HepG2 (cell line): ENCODE measurements at regions not wholly inside any gene's neighbourhood (a gene's known extent, or its start where the extent isn't known, plus 50 kb on each side); places are given as distances from the start of the nearest gene placed in this dataset.

Experiments used
- ATF2 ChIP-seq: sonication (generic); formaldehyde crosslinking; IDR thresholded peaks from 2 replicates; pipeline ENCODE4 v1.4.0; 2020; ENCODE audit warnings: missing genetic modification reagents
- CTCF ChIP-seq: sonication (generic); formaldehyde crosslinking; IDR thresholded peaks from 2 replicates; pipeline ENCODE4 v1.5.0; 2020; ENCODE audit warnings: mild to moderate bottlenecking, missing genetic modification reagents, moderate library complexity
- EZH2 ChIP-seq: conservative IDR thresholded peaks from 2 replicates; pipeline ENCODE4 v1.6.1; 2012; ENCODE audit warnings: mild to moderate bottlenecking, low read depth, low read length, moderate library complexity
- GABPA ChIP-seq, 2 experiments: IDR thresholded peaks; 2 replicates each; pipeline ENCODE4 v1.6.1; 2011 to 2016; ENCODE audit warnings: low read depth in 2 of 2, low read length in 1 of 2, missing biosample characterization in 1 of 2, missing genetic modification characterization in 1 of 2
- POLR2A ChIP-seq, 2 experiments: IDR thresholded peaks; 2 replicates each; pipeline ENCODE4 v1.6.1; 2011; ENCODE audit warnings: low read depth in 2 of 2, low read length in 2 of 2, mild to moderate bottlenecking in 1 of 2, moderate library complexity in 1 of 2; ENCODE audit not compliant: insufficient read depth in 1 of 2
- POLR2AphosphoS5 ChIP-seq: IDR thresholded peaks from 2 replicates; pipeline ENCODE4 v1.6.1; 2012; ENCODE audit warnings: low read depth, low read length
- PRDM15 ChIP-seq: sonication (generic); formaldehyde crosslinking; IDR thresholded peaks from 2 replicates; pipeline ENCODE4 v1.4.0; 2020; ENCODE audit warnings: missing genetic modification reagents
- SALL2 ChIP-seq: sonication (generic); formaldehyde crosslinking; IDR thresholded peaks from 2 replicates; pipeline ENCODE4 v1.8.1; 2023; ENCODE audit warnings: mild to moderate bottlenecking, missing genetic modification reagents, inconsistent platforms
- SMC3 ChIP-seq: IDR thresholded peaks from 2 replicates; pipeline ENCODE4 v1.6.1; 2011; ENCODE audit warnings: low read length, improper control_type of control experiment
- ZFP91 ChIP-seq: sonication (generic); formaldehyde crosslinking; IDR thresholded peaks from 2 replicates; pipeline ENCODE4 v1.9.0; 2022; ENCODE audit warnings: missing genetic modification reagents, mild to moderate bottlenecking, borderline replicate concordance
- ZNF160 ChIP-seq: sonication (generic); formaldehyde crosslinking; IDR thresholded peaks from 2 replicates; pipeline ENCODE4 v1.8.0; 2022; ENCODE audit warnings: mild to moderate bottlenecking, inconsistent platforms, missing genetic modification reagents
- ZNF326 ChIP-seq: sonication (generic); formaldehyde crosslinking; IDR thresholded peaks from 2 replicates; pipeline ENCODE4 v1.4.0; 2020; ENCODE audit warnings: missing genetic modification reagents, borderline replicate concordance
- ZSCAN29 ChIP-seq: sonication (generic); formaldehyde crosslinking; conservative IDR thresholded peaks from 2 replicates; pipeline ENCODE4 v1.4.0; 2020; ENCODE audit warnings: mild to moderate bottlenecking, missing genetic modification reagents

GRCh38 chr13:39981056-39981455 is 325.6 kb downstream of the COG6 start:
- TF ChIP-seq ZFP91 (CRISPR knock-in tag) (no peak), POLR2A (IDR thresholded peaks at IDR 0.05; ENCODE audit: insufficient read depth in 1 of 2, low read depth in 2 of 2, low read length in 2 of 2) (no peak), ZNF326 (CRISPR knock-in tag) (no peak), ZSCAN29 (CRISPR knock-in tag) (no peak), ATF2 (CRISPR knock-in tag) (no peak), SMC3 (no peak), POLR2AphosphoS5 (no peak), ZNF160 (no peak), EZH2 (no peak), CTCF (CRISPR knock-in tag) (no peak), PRDM15 (CRISPR knock-in tag) (no peak), GABPA (IDR thresholded peaks at IDR 0.05; ENCODE audit: low read depth, low read length) (no peak), GABPA (CRISPR knock-in tag; IDR thresholded peaks at IDR 0.05; ENCODE audit: low read depth) (no peak), SALL2 (CRISPR knock-in tag) (no peak)
